Liver (tissue), 8 donors: ENCODE measurements at regions not wholly inside any gene's neighbourhood (a gene's known extent, or its start where the extent isn't known, plus 50 kb on each side); places are given as distances from the start of the nearest gene placed in this dataset.
A peak's percentile ranks its signal among the peaks of the same experiment; 100 is the strongest.

Experiments
- DNase-seq: peaks from one replicate; pipeline ENCODE4 v3.0.0-alpha.2; 2017; ENCODE audit warnings: low spot score
- H3K27ac ChIP-seq, 2 donors: one replicate each; pipeline ENCODE4 v1.7.0; 2013; ENCODE audit warnings: inconsistent platforms in 2 of 2, low read length in 2 of 2, control low read depth in 1 of 2, low read depth in 1 of 2, mild to moderate bottlenecking in 1 of 2
- H3K27me3 ChIP-seq, 4 donors: one replicate each; pipeline versions ENCODE4 v1.6.1 to v1.7.0; 2013; ENCODE audit warnings: low read length in 3 of 4, inconsistent platforms in 1 of 4, mild to moderate bottlenecking in 1 of 4, moderate library complexity in 1 of 4; ENCODE audit not compliant: control insufficient read depth in 4 of 4, insufficient read depth in 4 of 4
- H3K36me3 ChIP-seq, 4 donors: one replicate each; pipeline versions ENCODE4 v1.6.1 to v1.7.0; 2013; ENCODE audit warnings: low read length in 3 of 4, mild to moderate bottlenecking in 3 of 4, low read depth in 1 of 4, moderate library complexity in 1 of 4; ENCODE audit not compliant: control insufficient read depth in 4 of 4, insufficient read depth in 3 of 4
- H3K4me1 ChIP-seq, 4 donors: one replicate each; pipeline versions ENCODE4 v1.6.1 to v1.7.0; 2013; ENCODE audit warnings: low read length in 3 of 4, mild to moderate bottlenecking in 3 of 4, moderate library complexity in 1 of 4; ENCODE audit not compliant: control insufficient read depth in 4 of 4, insufficient read depth in 4 of 4
- H3K4me3 ChIP-seq, 3 donors: one replicate each; pipeline versions ENCODE4 v1.6.1 to v1.7.0; 2013; ENCODE audit warnings: low read length in 3 of 3, control low read depth in 1 of 3, low read depth in 1 of 3, mild to moderate bottlenecking in 1 of 3
- H3K9ac ChIP-seq, 2 donors: one replicate each; pipeline ENCODE4 v1.7.0; 2013; ENCODE audit warnings: low read length in 2 of 2, mild to moderate bottlenecking in 2 of 2, moderate library complexity in 2 of 2, control low read depth in 1 of 2, low read depth in 1 of 2
- H3K9me3 ChIP-seq, 4 donors: one replicate each; pipeline versions ENCODE4 v1.6.1 to v1.7.0; 2013; ENCODE audit warnings: low read length in 3 of 4; ENCODE audit not compliant: control insufficient read depth in 4 of 4
- EGR1 ChIP-seq, 2 donors: IDR thresholded peaks; 2 replicates each; pipeline ENCODE4 v1.6.1; 2016 to 2018; ENCODE audit warnings: antibody characterized with exemption in 2 of 2, low read depth in 2 of 2
- FOXA1 ChIP-seq: IDR thresholded peaks from 2 replicates; pipeline ENCODE4 v1.6.1; 2016; ENCODE audit warnings: antibody characterized with exemption
- FOXA2 ChIP-seq: IDR thresholded peaks from 2 replicates; pipeline ENCODE4 v1.6.1; 2016; ENCODE audit warnings: antibody characterized with exemption
- GABPA ChIP-seq, 2 donors: IDR thresholded peaks in 1 of 2; conservative IDR thresholded peaks in 1 of 2; 2 replicates each; pipeline ENCODE4 v1.6.1; 2016; ENCODE audit warnings: antibody characterized with exemption in 2 of 2, mild to moderate bottlenecking in 1 of 2, moderate library complexity in 1 of 2
- HNF4A ChIP-seq, 2 donors: conservative IDR thresholded peaks; 2 replicates each; pipeline ENCODE4 v1.6.1; 2016; ENCODE audit warnings: antibody characterized with exemption in 2 of 2, mild to moderate bottlenecking in 2 of 2
- HNF4G ChIP-seq: IDR thresholded peaks from 2 replicates; pipeline ENCODE4 v1.6.1; 2016; ENCODE audit warnings: antibody characterized with exemption
- RAD21 ChIP-seq, 2 donors: IDR thresholded peaks; 2 replicates each; pipeline ENCODE4 v1.6.1; 2016; ENCODE audit warnings: antibody characterized with exemption in 2 of 2, mild to moderate bottlenecking in 2 of 2
- RXRA ChIP-seq, 2 donors: IDR thresholded peaks; 2 replicates each; pipeline ENCODE4 v1.6.1; 2017 to 2018; ENCODE audit warnings: antibody characterized with exemption in 2 of 2, mild to moderate bottlenecking in 1 of 2
- SP1 ChIP-seq: IDR thresholded peaks from 2 replicates; pipeline ENCODE4 v1.6.1; 2018; ENCODE audit warnings: antibody characterized with exemption, mild to moderate bottlenecking
- TAF1 ChIP-seq: conservative IDR thresholded peaks from 2 replicates; pipeline ENCODE4 v1.6.1; 2016; ENCODE audit warnings: antibody characterized with exemption, mild to moderate bottlenecking
- YY1 ChIP-seq: IDR thresholded peaks from 2 replicates; pipeline ENCODE4 v1.6.1; 2016; ENCODE audit warnings: antibody characterized with exemption, mild to moderate bottlenecking
- WGBS: extraction: QIAGEN DNeasy Blood & Tissue Kit; methylation state at CpG from one replicate; pipeline ENCODE4 v1.1.7; 2013; 5-methylcytosine and 5-hydroxymethylcytosine counted together
- TF ChIP-seq, protein P1 (sequence below): IDR thresholded peaks from 2 replicates; pipeline ENCODE4 v1.6.1; 2016; ENCODE audit warnings: antibody characterized with exemption
- TF ChIP-seq, protein P2 (sequence below): IDR thresholded peaks from 2 replicates; pipeline ENCODE4 v1.6.1; 2016; ENCODE audit warnings: antibody characterized with exemption
- TF ChIP-seq, protein P3 (sequence below): IDR thresholded peaks from 2 replicates; pipeline ENCODE4 v1.6.1; 2016; ENCODE audit warnings: antibody characterized with exemption
- TF ChIP-seq, protein P4 (sequence below): fragments of 150-350 bp; IDR thresholded peaks from 2 replicates; pipeline ENCODE4 v1.5.1; 2017; ENCODE audit warnings: improper control_type of control experiment, low read depth, low read length; ENCODE audit not compliant: missing input control
- donor health status: healthy.
- donor health status: healthy.
- donor health status: healthy.
- donor health status: healthy.
- donor health status: healthy.

DNA sequence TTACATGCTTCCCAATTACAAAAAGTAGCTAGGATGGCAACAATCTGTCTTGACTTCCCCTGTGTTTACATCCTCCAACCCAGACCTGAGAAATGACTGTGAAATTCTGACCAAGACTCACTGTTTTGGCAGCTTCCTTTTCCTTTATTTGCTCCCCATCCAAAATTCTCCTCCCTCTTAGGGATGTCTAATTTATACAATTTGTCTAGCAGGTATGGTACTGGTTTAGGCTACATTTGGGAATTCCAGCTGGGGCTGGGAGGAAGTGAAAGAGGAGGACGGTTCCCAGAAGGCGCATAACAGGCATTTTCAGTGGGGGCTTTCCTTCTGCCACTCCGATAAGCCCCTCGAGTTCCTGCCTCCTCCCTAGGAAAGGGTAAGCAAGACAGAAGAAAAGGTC, 231.5 kb upstream of the BTBD3 start:
- no peaks in the 10 kb centered on the region for H3K36me3 ChIP-seq
- no peak overlapping the region for H3K4me3 ChIP-seq
- TF ChIP-seq, protein P1, sequence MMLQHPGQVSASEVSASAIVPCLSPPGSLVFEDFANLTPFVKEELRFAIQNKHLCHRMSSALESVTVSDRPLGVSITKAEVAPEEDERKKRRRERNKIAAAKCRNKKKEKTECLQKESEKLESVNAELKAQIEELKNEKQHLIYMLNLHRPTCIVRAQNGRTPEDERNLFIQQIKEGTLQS = no peak
- TF ChIP-seq HNF4A (conservative IDR thresholded peaks at IDR 0.05) = no peak
- TF ChIP-seq EGR1 (IDR thresholded peaks at IDR 0.05; ENCODE audit: low read depth in 2 of 2) = no peak
- no peak for TF ChIP-seq SP1
- TF ChIP-seq TAF1 = no peak
- TF ChIP-seq, protein P2, sequence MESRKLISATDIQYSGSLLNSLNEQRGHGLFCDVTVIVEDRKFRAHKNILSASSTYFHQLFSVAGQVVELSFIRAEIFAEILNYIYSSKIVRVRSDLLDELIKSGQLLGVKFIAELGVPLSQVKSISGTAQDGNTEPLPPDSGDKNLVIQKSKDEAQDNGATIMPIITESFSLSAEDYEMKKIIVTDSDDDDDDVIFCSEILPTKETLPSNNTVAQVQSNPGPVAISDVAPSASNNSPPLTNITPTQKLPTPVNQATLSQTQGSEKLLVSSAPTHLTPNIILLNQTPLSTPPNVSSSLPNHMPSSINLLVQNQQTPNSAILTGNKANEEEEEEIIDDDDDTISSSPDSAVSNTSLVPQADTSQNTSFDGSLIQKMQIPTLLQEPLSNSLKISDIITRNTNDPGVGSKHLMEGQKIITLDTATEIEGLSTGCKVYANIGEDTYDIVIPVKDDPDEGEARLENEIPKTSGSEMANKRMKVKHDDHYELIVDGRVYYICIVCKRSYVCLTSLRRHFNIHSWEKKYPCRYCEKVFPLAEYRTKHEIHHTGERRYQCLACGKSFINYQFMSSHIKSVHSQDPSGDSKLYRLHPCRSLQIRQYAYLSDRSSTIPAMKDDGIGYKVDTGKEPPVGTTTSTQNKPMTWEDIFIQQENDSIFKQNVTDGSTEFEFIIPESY = no peak
- no peak for TF ChIP-seq YY1
- no peak for TF ChIP-seq RAD21 (IDR thresholded peaks at IDR 0.05)
- no peak for TF ChIP-seq RXRA (IDR thresholded peaks at IDR 0.05)
- no peak for TF ChIP-seq HNF4G
- TF ChIP-seq, protein P3, sequence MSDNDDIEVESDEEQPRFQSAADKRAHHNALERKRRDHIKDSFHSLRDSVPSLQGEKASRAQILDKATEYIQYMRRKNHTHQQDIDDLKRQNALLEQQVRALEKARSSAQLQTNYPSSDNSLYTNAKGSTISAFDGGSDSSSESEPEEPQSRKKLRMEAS = no peak
- TF ChIP-seq GABPA (IDR thresholded peaks at IDR 0.05 in 1 of 2, conservative IDR thresholded peaks at IDR 0.05 in 1 of 2) = no peak
- TF ChIP-seq, protein P4, sequence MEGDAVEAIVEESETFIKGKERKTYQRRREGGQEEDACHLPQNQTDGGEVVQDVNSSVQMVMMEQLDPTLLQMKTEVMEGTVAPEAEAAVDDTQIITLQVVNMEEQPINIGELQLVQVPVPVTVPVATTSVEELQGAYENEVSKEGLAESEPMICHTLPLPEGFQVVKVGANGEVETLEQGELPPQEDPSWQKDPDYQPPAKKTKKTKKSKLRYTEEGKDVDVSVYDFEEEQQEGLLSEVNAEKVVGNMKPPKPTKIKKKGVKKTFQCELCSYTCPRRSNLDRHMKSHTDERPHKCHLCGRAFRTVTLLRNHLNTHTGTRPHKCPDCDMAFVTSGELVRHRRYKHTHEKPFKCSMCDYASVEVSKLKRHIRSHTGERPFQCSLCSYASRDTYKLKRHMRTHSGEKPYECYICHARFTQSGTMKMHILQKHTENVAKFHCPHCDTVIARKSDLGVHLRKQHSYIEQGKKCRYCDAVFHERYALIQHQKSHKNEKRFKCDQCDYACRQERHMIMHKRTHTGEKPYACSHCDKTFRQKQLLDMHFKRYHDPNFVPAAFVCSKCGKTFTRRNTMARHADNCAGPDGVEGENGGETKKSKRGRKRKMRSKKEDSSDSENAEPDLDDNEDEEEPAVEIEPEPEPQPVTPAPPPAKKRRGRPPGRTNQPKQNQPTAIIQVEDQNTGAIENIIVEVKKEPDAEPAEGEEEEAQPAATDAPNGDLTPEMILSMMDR = no peak
- no peak for TF ChIP-seq FOXA1
- H3K9ac ChIP-seq = no peak overlapping the region
- H3K27me3 ChIP-seq = no peaks in the 10 kb centered on the region
- H3K4me1 ChIP-seq = peaks cover 1 to 10% (median 7%) of the 10 kb centered on the region in 4 donors
- WGBS = 61% methylated on average over 4 of the region's 4 CpGs
- no peak for DNase-seq
- H3K9me3 ChIP-seq = no peaks in the 10 kb centered on the region
- no peak overlapping the region for H3K27ac ChIP-seq

DNA sequence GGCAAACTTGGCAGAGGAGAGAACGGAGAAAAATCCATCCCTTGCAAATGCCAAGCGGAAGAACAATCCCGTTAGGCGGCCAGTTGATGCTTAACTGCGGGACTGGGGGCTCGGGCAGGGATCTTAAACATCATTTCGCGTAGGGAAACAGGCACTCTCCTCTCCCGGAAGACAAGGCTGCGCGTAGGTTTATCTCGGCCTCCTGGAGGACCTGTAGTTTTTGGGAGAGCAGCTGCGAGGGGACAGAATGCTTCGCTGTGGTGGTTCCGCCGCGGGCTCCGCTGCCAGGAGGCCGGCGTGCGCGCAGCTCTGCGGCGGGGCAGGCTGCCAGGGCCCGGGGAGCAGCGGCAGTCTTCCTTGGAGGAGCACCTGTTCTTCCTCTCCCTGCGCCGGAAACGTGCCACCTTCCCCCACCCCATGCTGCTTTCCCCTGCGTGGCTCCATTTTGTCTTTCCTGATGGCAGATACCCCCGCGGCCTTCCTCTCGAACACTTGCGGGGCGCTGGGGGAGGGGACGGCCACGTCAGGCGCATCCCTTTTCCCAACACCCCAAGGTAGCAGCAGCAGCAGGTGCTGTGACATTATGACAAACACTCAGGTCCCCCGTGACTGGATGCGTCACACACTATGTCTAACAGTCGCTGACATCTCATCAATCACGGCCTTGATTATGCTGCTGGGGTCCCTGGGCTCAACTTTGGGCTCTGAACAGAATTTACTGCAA, 230.7 kb upstream of the BTBD3 start:
- TF ChIP-seq RAD21 (IDR thresholded peaks at IDR 0.05) (peak in 1 of 2 donors; percentile 5), FOXA2 (no peak)
- WGBS = 9% methylated on average over 42 of the region's 42 CpGs
- Histone ChIP-seq H3K27ac (peak overlapping the region; percentile 82 to 87), H3K9ac (no peak overlapping the region), H3K4me1 (peaks cover 1 to 10% (median 7%) of the 10 kb centered on the region in 4 donors), H3K9me3 (no peaks in the 10 kb centered on the region), H3K36me3 (no peaks in the 10 kb centered on the region), H3K4me3 (peak overlapping the region; percentile 51 to 55 (median 54)), H3K27me3 (no peaks in the 10 kb centered on the region)
- DNase-seq = no peak
